ENCODE measurements at regions not wholly inside any gene's neighbourhood (a gene's known extent, or its start where the extent isn't known, plus 50 kb on each side); places are given as distances from the start of the nearest gene placed in this dataset.

DNA sequence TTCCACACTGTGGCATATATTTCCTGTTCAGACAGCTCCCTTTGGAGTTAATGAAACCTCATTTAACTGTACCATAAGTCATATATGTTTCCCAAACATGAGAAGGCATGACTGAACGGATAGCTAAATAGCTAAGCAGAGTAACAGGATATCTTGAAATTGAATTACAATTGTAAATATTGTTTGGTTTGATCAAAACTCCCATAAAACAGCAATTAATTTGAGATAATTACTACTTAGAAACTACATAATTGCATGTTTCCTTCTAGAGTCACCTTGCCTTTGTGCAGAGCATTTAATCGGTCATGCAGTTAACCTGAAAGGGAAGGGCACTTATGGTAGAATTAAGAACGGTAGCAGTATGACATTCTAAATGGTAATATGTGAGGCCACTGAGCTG is 179.0 kb upstream of the MAP3K7 start:
- no peak for DNase-seq (ENCODE audit: low read depth in 4 of 4, low spot score in 2 of 4)

DNA sequence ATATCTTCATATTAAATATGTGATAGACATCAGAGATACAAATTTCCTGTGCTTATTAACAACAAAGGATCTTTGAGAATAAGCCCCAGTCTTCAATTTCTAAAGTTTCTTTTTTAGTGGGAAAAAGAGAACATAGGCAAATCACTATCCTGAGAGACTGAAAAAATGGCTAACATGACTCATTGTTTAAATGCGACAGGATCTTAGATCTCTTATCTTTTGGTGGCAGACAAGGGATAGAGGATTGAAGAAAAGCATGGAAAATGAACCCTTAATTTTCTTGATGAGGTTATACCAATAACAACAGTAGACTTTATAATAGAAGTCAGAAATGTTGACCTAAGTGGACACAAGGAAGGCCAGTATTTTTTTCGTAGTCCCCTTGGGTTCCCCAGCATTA is 178.6 kb upstream of the MAP3K7 start:
- DNase-seq (ENCODE audit: low read depth in 4 of 4, low spot score in 2 of 4), result no peak

DNA sequence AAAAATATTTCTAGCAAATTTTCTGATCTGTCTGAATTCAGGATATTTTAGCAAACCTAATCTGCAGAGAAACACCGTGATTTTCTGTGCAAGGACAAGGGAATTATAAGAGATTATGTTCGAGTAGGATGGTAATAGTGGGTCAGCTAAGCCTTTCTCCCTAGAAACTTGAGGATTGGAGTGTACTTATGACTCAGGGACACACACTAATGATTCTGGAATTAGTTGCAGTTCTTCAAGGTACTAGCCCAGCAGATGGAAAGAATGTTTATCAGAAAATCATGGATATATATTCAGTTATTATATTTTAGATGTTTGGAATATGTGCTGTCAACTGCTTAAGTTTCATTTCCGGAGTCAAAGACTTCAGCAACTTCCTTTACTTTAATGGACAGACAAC is 177.1 kb upstream of the MAP3K7 start:
- no peak for DNase-seq (ENCODE audit: low read depth in 4 of 4, low spot score in 2 of 4)

DNA sequence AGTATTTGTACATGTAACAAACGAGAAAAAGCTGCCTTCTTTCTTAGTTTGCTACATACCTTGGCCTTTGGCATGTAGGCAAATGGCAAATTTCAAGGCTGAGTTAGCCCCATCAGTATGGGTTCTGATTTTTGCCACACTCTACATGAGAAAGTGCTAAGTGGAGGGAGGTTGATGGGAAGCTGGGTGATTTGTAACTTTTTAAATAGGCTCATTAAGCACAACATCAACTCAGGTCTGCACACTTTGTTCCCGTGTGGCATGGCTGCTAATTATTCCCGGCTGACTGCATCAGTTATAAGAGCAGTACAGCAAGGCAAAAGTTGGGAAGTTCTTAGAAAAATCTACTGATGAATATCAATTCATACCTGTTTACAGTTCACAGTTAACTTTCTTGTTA is 172.8 kb upstream of the MAP3K7 start:
- no peak for DNase-seq (ENCODE audit: low read depth in 4 of 4, low spot score in 2 of 4)

DNA sequence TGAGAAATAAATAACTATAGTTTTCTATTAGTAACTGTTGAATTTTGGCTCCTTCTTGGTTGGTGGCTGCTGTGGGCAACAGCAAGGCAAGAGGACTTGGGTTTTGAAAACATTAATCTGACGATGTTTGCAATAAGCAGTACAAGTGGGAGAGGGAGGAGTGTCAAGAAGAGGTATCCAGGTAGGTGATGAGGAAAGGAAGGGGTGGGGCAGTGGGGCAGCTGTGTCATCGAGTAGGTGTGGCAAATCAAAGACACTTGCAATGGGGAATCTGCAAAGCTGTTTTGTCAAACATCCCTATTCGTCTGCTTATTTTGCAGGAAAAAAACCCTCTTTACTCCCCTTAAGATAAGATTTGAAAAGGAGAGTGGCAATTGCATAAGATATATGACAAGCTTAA is 171.9 kb upstream of the MAP3K7 start:
- no peak for DNase-seq (ENCODE audit: low read depth in 4 of 4, low spot score in 2 of 4)

DNA sequence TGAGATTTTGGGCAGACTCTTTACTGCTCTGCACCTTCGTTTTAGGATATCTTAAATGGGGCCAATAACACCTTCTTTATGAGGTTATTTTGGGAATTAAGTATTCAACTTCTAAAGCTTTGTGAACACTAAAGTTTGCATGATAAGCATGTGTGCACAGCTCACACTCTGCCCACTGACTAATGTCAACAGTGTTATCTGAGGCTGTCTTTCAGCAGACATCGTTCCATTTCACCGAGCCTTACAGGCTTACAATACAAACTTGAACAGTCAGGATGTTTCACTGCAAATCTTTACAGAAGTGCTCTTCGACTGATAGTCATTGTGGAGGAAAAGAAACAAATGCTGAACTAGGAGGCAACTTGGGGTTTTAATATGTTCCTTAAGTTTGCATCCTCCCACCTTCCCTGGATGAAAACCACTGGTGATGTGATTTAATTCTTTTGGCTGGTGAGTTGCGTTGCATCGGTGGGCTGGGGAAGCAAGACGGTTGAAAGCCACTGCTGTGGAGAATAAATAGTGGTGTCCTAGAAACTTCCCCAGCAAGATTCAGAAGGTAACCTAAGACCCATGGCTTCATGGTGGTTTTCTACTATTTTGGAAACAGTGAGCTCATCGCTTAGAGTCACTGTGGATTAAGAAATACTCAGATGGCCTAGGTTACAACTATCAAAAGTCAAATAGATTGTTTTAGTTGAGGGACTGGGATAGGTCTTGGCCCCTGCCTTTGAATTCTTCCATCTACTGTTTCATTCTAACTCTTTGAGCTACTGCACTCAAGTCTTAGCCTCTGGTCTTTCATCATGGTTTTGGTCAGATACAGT is 167.2 kb upstream of the MAP3K7 start:
- no peak for DNase-seq (ENCODE audit: low read depth in 4 of 4, low spot score in 2 of 4)

DNA sequence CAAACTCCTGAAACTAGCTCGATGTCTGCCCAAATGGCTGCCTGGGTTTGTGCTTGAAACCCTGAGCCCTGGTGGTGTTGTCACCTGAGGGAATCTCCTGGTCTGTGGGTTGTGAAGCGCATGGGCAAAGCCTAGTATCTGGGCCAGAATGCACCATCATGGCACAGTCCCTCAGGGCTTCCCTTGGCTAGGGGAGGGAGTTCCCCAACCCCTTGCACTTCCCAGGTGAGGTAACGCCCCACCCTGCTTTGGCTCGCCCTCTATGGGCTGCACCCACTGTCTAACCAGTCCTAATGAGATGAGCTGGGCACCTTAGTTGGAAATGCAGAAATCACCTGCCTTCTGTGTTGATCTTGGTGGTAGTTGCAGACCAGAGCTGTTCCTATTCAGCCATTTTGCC is 152.9 kb upstream of the MAP3K7 start:
- no peak for DNase-seq (ENCODE audit: low read depth in 4 of 4, low spot score in 2 of 4)

DNA sequence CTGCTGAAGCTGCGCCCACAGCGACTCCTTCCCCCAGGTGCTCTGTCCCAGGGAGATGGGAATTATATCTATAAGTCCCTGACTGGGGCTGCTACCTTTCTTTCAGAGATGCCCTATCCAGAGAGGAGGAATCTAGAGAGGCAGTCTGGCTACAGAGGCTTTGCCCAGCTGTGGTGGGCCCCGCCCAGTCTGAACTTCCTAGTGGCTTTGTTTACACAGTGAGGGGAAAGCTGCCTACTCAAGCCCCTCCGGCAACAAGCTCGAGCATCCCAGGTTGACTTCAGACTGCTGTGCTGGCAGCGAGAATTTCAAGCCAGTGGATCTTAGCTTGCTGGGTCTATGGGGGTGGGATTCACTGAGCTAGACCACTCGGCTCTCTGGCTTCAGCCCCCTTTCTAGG is 152.5 kb upstream of the MAP3K7 start:
- DNase-seq (ENCODE audit: low read depth in 4 of 4, low spot score in 2 of 4), result no peak

DNA sequence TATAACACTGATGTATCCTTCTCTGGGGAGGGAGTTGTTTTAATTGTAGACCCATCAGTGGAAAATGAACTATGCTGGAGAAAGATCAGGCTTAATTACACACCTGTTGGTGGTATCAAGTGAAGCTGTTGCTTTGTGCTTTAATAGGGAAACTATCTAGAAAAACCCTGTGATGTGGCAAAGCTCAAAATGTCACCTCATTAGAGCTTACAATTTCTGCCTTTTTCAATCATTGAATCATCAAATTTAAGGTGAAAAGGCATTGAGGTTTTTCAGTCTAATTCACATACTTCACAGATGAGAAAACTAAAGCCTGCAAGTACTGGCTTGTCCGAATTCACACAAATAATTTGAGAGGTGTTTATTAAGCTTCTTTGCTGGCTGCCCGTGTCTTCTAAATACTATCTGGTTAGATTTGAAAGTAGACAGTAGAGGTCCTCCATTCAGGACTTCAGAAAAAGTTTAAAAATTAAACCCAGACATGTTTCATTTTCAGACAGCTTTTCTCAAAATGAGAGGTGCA is 143.3 kb upstream of the MAP3K7 start:
- DNase-seq (ENCODE audit: low read depth in 4 of 4, low spot score in 2 of 4), result no peak

DNA sequence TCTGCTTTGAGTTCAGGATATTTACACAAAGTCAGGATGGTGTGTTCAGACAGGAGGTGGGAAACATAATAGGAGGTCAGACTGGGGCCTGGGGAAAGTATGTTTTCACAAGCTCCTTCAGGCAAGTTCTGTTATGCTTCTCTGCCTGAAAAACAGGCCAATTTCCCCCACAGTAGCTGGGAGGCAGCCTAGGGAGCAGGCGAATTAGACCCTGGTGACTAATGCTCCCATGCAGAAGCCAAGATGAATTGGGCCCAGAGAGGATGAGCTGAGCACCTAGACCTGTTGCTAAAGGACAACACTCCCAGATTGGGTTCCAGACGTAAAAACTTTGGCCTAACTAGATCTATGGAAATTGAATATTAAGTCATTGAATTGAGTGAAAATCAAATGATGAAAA is 142.2 kb upstream of the MAP3K7 start:
- DNase-seq (ENCODE audit: low read depth in 4 of 4, low spot score in 2 of 4), result no peak

DNA sequence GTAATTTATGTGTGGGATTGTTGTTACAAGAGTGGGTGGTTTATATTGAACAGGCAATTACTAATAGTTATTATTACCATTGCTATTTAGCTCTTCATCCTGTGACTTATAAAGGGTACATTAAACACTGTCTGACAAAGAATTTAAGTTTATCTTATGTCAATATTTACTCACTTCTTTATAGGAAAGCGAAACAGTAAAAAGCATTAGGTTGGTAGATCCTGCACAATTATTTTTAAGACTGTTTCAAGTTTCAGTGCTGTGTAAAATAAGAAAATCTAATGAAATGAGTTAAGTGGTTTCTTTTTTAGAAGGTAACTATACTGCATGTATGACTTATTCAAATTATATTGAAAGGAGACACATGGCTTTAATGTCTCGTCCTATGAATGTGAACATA is 135.8 kb upstream of the MAP3K7 start:
- DNase-seq (ENCODE audit: low read depth in 4 of 4, low spot score in 2 of 4), result no peak

DNA sequence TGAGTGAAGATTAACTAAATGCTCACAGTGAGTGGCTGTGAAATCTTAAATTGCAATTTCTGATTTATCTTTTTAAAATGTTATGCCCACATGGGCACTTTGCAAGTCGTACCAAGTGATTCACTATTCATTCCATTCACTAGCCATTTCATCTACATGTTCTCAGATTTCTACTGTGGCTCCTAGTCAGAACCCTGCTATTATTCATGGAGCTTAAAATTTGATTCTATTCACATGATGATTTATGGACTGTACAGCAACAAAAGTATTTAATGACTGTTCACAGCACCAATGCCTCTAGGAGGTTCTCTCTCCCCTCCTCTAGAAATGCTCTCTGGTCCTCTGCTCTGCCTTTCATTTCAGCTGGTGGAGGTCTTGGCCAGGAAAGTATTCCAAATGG is 133.5 kb upstream of the MAP3K7 start:
- DNase-seq (ENCODE audit: low read depth in 4 of 4, low spot score in 2 of 4), result no peak

DNA sequence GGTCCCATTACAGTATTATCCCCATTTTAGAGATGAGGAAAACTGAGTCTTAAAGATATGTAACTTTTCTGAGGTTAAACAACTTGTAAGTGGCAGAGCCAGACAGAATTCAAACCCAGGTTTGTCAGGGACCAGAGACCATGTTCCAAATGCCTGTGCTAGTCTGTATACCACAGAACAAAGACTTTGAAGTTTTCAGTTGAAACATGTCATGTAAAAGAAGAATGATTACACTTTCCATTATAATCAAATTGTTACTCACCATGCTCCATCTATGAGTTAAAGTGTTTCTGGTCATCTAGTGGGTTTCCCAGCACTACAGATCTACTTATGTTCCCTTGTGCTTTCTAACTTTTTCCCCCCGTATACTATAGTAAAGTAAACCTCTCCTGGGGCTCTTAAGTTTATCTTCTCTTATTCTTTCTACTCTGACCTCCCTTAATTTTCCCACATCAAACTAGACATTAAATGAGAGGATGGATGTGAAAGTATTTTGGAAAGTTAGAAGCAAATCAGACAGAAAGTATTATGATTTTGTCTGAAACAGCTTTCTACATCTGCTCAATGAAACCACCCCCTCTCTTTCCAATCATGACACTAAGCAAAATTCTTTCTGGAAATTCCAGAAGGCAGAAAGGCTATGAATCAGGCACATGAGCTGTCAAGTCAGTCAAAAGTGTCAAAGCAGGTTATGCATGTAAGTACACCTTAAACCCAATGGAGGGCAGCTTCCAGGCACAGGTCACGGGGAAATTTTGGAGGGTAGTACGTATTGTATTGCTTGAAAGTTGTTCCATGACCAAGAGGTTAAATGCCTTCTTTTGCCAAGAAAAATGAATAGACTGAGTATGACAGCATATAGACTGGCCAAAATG is 132.7 kb upstream of the MAP3K7 start:
- no peak for DNase-seq (ENCODE audit: low read depth in 4 of 4, low spot score in 2 of 4)

DNA sequence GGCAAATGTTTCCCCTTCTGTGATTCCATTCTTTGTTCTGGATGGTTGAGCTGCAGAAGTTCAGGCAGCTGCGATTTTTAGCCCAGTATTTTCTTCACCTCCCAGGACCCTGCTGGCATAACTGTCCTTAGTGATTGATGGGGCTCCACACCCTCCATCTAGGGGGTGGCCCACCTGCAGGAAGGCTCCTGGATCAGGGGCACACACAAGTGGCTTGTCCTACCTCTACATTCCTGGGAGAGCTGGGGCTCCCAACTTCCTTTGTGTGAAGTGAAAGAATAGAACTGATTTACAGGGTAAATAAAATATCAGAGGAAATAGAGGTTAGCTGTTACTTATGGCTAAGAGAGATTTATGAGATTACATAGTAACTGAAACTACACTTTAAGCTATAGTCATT is 129.5 kb upstream of the MAP3K7 start:
- no peak for DNase-seq (ENCODE audit: low read depth in 4 of 4, low spot score in 2 of 4)

DNA sequence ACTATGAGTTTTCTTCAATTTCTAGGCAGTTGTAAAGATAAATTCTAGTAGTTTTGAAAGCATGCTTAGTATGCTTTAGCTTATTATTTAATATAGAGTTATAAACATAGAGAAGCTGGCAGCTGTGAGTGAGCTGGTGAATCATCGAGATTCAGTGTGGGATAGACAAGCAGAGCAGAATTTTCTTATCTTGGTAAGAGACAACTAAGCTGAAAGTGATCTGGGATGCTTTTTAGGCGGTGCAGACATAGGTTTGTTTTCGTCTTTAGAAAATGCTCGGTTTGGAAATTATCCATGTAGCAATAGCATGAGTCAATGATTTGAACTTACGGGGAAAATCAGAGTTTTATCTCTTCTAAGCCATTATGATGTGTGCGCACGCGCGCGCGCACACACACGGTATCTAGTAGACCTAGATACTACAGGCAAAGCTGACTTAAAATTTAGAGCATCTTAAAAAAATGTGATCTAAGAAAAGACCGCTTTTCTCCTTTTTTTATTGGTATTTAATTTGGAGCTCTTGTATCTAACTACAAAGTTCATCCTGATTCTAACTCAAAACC is 128.3 kb upstream of the MAP3K7 start:
- no peak for DNase-seq (ENCODE audit: low read depth in 4 of 4, low spot score in 2 of 4)

DNA sequence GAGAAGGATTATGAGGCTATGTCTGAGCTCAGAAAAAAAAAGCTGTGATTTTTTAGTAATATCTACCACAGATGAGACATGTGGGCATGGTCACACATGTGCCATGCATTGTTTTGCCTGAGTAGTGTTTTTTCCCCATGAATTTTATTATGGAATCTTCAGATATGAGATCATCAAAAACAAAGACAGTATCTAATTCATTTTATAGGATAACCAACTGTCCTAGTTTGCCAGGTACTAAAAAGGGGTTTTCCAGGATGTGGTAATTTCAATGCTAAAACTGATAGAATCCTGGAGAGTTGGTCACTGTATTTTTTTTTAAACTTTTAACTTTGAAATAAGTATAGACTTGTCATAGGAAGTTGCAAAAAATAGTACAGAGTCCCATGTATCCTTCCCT is 127.4 kb upstream of the MAP3K7 start:
- no peak for DNase-seq (ENCODE audit: low read depth in 4 of 4, low spot score in 2 of 4)

DNA sequence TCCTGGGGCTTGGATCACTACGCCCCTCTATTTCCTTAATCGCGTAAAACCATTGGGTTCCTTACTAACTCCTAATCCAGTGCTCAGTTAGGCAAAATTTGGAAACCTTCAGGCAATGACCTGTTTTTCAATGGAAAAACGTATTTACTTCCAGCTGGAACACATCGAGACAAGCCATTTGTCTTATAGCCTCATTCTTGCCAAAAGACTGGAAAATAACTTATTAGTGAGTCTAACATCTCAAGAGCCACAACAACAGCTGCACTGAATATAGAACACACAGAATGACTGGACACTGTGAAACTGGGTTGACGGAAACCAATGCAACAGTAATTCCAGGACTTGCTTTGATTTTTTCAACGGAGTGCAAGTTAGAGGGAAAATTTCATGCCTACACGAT is 125.2 kb upstream of the MAP3K7 start:
- DNase-seq (ENCODE audit: low read depth in 4 of 4, low spot score in 2 of 4), result no peak

DNA sequence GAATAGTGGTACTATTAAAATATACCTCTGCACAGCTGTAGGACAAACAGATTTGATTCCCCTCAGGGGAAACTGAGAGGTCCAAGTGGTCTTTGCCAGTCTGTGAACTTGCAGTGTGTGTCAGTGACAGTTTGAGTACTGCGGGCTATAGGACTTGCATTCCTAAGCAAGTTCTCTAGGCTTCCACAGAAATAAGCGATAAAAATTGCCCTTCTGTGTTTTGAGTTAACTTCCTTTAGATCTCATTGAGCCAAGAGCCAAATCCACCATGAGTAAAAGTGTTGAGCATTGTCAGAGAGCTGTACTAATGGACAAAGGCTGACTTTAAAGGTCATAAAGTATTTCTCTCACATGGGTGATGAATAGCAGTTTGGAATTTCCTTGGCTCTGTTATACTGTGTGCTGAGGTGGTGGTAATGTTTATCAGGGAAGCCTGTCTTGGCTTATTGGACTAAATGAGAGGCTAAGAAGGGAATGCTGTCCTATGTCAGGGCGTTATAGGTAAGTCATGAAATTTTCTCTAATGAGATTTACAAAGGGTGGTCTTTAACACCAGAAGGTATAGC is 122.6 kb upstream of the MAP3K7 start:
- DNase-seq (ENCODE audit: low read depth in 4 of 4, low spot score in 2 of 4), result no peak

DNA sequence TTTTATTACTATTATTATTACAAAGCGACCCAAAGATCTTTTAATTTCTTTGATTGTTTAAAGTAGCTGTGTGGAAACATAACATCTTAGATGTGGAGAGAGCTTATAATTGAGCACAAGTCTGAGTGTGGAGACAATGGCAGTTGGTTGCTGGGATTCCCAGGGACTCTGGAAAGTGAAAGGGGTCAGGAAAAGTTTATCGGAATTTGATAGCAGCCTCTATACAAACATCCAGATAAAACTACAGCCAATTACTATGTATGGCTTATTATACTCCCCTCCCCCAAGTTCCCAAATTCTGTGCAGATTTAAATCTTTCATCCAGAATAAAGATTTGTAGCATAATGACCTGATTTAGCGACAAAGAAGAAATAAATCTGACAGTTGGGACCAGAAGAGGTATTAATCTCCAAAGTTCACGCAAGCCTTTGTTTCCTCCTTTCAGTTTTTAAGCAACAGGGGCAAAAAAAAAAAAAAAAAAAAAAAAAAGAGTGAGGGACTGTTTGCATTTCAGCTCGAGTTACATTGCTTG is 121.4 kb upstream of the MAP3K7 start:
- DNase-seq (ENCODE audit: low read depth in 4 of 4, low spot score in 2 of 4), result no peak

DNA sequence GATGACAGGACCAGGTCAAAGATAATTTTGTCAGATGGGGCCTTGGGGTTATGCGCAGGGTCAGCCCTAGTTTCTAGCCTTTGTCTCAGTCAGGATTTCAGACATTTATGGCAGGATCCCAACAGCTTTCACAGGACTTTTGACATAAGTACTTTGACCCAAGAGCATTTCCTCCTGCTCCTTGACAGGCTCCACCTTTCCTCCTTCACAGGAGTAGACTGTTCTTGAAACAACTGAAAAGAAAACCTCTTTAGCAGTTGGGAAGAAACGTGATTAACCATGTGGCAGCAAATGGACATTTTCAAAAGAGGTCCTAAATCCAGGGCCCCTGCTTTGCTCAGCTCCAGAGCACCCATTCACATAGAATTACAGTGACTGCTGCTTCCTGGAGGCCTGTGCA is 120.4 kb upstream of the MAP3K7 start:
- DNase-seq (ENCODE audit: low read depth in 4 of 4, low spot score in 2 of 4), result no peak

DNA sequence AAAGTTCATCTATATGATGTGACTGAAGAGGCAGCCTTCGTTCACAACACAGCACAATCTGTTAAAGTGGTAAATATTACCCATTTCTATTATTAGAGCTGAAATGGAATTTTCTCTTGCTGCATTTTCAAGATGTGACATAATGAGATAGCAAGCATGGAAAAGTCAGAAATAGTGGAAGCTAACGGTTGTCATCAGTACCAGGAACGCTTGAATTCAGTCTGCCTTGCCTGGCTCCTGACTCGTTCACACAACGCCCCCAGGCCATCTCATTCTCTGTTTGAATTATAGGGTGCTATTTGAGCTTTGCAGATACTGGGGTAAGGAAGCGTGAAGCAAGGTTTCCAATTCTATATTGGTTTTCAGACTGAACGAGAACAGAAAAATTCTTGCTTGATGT is 116.5 kb upstream of the MAP3K7 start:
- DNase-seq (ENCODE audit: low read depth in 4 of 4, low spot score in 2 of 4), result no peak
